Mesendoderm (in vitro differentiated cells): ENCODE measurements at regions not wholly inside any gene's neighbourhood (a gene's known extent, or its start where the extent isn't known, plus 50 kb on each side); places are given as distances from the start of the nearest gene placed in this dataset.

Source experiments
- DNase-seq: peaks from one replicate; pipeline ENCODE4 v3.0.0; 2013
- H2AK5ac ChIP-seq: 2 replicates; pipeline ENCODE4 v1.6.1; 2013; ENCODE audit warnings: low read length, inconsistent platforms
- H2BK120ac ChIP-seq: 2 replicates; pipeline ENCODE4 v1.6.1; 2013; ENCODE audit warnings: low read depth, mild to moderate bottlenecking, low read length, moderate library complexity, mixed read lengths
- H2BK15ac ChIP-seq: replicated peaks from 2 replicates; pipeline ENCODE4 v1.6.1; 2013; ENCODE audit warnings: low read depth, mild to moderate bottlenecking, moderate library complexity
- H2BK5ac ChIP-seq: 2 replicates; pipeline ENCODE4 v1.6.1; 2013; ENCODE audit warnings: low read length, inconsistent platforms
- H3K18ac ChIP-seq: 2 replicates; pipeline ENCODE4 v1.6.1; 2013; ENCODE audit warnings: mild to moderate bottlenecking, low read length, mixed read lengths
- H3K23ac ChIP-seq: one replicate; pipeline ENCODE4 v1.6.1; 2013; ENCODE audit warnings: low read length
- H3K27ac ChIP-seq: 2 replicates; pipeline ENCODE4 v1.5.1; 2013; ENCODE audit warnings: low read depth, mild to moderate bottlenecking, inconsistent platforms, low read length, moderate library complexity
- H3K27me3 ChIP-seq: 2 replicates; pipeline ENCODE4 v1.6.1; 2013; ENCODE audit warnings: low read length, control low read depth, mild to moderate bottlenecking, inconsistent platforms; ENCODE audit not compliant: insufficient read depth, poor library complexity
- H3K36me3 ChIP-seq: 2 replicates; pipeline ENCODE4 v1.6.1; 2013; ENCODE audit warnings: low read length, inconsistent platforms; ENCODE audit not compliant: control insufficient read depth, insufficient read depth
- H3K4ac ChIP-seq: one replicate; pipeline ENCODE4 v1.6.1; 2013; ENCODE audit warnings: low read depth, mild to moderate bottlenecking, low read length, moderate library complexity
- H3K4me1 ChIP-seq: 2 replicates; pipeline ENCODE4 v1.6.1; 2013; ENCODE audit warnings: low read depth, low read length, inconsistent platforms; ENCODE audit not compliant: control insufficient read depth
- H3K4me2 ChIP-seq: 2 replicates; pipeline ENCODE4 v1.6.1; 2013; ENCODE audit warnings: low read length
- H3K4me3 ChIP-seq: 2 replicates; pipeline ENCODE4 v1.5.1; 2013; ENCODE audit warnings: mild to moderate bottlenecking, low read length
- H3K56ac ChIP-seq: one replicate; pipeline ENCODE4 v1.6.1; 2013; ENCODE audit warnings: low read length
- H3K79me1 ChIP-seq: 2 replicates; pipeline ENCODE4 v1.6.1; 2013; ENCODE audit warnings: low read length, inconsistent platforms
- H3K79me2 ChIP-seq: 2 replicates; pipeline ENCODE4 v1.6.1; 2013; ENCODE audit warnings: mild to moderate bottlenecking, low read length; ENCODE audit not compliant: control insufficient read depth, insufficient read depth
- H3K9ac ChIP-seq: 2 replicates; pipeline ENCODE4 v1.6.1; 2013; ENCODE audit warnings: low read length, inconsistent platforms
- H4K5ac ChIP-seq: one replicate; pipeline ENCODE4 v1.6.1; 2013; ENCODE audit warnings: low read length
- H4K8ac ChIP-seq: one replicate; pipeline ENCODE4 v1.6.1; 2013; ENCODE audit warnings: low read depth, mild to moderate bottlenecking, control low read depth, low read length, moderate library complexity
- WGBS: extraction: QIAGEN DNeasy Blood & Tissue Kit; methylation state at CpG from one replicate; pipeline ENCODE4 v1.1.7; 2013; ENCODE audit warnings: low lambda C conversion rate, missing lambda C conversion rate; ENCODE audit not compliant: insufficient coverage; ENCODE audit errors: extremely low coverage; 5-methylcytosine and 5-hydroxymethylcytosine counted together

DNA sequence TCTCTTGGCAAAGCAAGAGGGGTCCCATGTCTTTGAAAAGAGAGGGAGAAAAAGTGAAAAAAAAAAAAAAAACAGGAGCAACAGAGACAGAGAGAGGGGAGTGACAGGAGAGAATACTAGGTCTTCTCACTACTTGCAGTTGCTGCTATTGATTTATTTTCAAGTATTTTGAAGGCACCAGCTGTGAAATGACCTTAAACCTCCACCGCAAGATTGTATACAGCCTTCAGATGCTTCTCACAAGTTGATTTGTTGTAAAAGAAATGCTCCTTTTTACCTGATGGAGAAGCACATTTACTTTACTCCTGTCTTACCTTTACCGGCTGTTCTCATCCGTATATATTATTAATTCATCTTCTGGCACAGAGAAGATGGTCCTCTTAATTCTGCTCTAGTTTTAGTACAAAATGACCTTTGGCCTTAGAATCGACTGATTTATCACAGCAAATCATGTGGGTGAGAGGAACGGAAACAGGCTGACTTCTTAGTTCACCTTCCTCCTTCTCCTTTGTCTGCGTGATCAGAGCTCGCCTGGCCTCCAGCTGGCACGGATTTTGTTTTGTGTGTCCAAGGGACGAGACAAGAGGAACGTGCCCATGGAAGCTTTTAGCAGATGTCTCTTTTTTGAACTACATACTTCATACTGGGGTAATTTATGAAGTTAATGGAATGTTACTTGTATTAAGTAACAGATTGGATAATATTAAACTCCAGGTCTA is 82.4 kb upstream of the PACRGL start:
- Histone ChIP-seq H3K79me2 (no peaks in the 10 kb centered on the region), H3K23ac (no peak overlapping the region), H3K4me1 (no peaks in the 10 kb centered on the region), H3K4me3 (no peak overlapping the region), H2BK15ac (no peak overlapping the region), H2AK5ac (no peak overlapping the region), H3K4ac (no peak overlapping the region), H3K4me2 (no peak overlapping the region), H4K8ac (no peak overlapping the region), H3K27me3 (no peaks in the 10 kb centered on the region), H3K36me3 (no peaks in the 10 kb centered on the region), H3K79me1 (no peaks in the 10 kb centered on the region), H3K56ac (no peak overlapping the region), H4K5ac (no peak overlapping the region), H2BK120ac (no peak overlapping the region), H3K9ac (no peak overlapping the region), H2BK5ac (no peak overlapping the region), H3K18ac (no peak overlapping the region), H3K27ac (no peak overlapping the region)
- no peak for DNase-seq
- no CpG with 5 or more reads among the region's 10 CpGs for WGBS

DNA sequence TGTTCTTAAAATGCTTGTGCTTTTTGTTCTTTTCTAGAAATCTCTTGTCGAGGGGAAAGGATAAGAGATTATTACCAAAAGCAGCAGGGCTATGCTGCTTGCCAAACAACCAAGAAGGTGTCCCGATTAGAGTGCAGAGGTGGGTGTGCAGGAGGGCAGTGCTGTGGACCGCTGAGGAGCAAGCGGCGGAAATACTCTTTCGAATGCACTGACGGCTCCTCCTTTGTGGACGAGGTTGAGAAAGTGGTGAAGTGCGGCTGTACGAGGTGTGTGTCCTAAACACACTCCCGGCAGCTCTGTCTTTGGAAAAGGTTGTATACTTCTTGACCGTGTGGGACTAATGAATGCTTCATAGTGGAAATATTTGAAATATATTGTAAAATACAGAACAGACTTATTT is 81.5 kb upstream of the PACRGL start:
- H3K4me2 ChIP-seq: no peak overlapping the region
- H2AK5ac ChIP-seq: no peak overlapping the region
- no peak overlapping the region for H2BK5ac ChIP-seq
- no peak overlapping the region for H3K9ac ChIP-seq
- H2BK15ac ChIP-seq: no peak overlapping the region
- WGBS: no CpG with 5 or more reads among the region's 12 CpGs
- no peak overlapping the region for H3K4ac ChIP-seq
- H4K8ac ChIP-seq: no peak overlapping the region
- no peak overlapping the region for H3K27ac ChIP-seq
- no peaks in the 10 kb centered on the region for H3K4me1 ChIP-seq
- no peak overlapping the region for H3K4me3 ChIP-seq
- H2BK120ac ChIP-seq: no peak overlapping the region
- no peak overlapping the region for H3K56ac ChIP-seq
- no peaks in the 10 kb centered on the region for H3K36me3 ChIP-seq
- no peak overlapping the region for H4K5ac ChIP-seq
- no peak overlapping the region for H3K23ac ChIP-seq
- H3K79me2 ChIP-seq: no peaks in the 10 kb centered on the region
- H3K79me1 ChIP-seq: no peaks in the 10 kb centered on the region
- no peak overlapping the region for H3K18ac ChIP-seq
- no peak for DNase-seq
- no peaks in the 10 kb centered on the region for H3K27me3 ChIP-seq

DNA sequence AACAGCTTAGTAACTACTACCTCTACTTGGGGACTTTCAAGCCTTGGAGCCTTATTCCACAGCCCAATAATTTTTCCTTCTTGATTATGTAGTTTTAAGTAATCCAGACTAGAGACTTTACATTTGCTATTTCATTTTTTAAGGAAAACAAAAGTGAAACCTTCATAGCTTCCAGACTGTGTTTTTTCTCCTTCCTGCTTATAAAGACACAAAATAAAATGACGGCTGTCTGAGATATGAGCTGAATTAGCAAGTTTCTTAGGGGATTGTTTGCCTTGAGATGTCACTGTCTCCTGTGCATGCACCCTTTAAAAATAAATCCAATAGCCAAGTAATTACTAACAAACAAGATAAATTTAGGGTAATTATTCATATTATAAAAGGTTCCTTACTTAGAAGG is 78.8 kb upstream of the PACRGL start:
- no peak overlapping the region for H2AK5ac ChIP-seq
- H3K4me1 ChIP-seq: no peaks in the 10 kb centered on the region

DNA sequence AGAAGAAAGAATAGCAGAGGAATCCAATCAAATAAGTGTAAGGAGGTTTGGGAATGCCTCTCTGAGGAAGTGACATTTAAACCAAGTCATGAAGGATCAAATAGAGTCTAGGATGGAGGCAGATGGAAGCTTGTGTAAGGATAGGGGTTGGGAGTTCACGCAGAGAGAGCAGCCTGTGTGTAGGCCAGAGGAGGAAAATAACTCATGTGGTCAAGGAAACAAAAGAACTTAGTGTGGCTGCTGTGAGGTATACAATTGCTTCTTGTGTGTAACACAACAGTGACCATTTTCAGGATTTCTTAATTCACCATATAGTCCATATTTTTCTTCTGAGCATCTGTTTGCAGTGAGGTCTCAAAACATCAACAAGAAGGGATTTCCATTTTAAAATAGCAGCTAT is 77.6 kb upstream of the PACRGL start:
- H3K79me1 ChIP-seq: no peaks in the 10 kb centered on the region
- no peak overlapping the region for H3K23ac ChIP-seq
- H2BK120ac ChIP-seq: no peak overlapping the region
- no peak overlapping the region for H3K4ac ChIP-seq
- no peak overlapping the region for H3K4me2 ChIP-seq
- no peak overlapping the region for H3K4me3 ChIP-seq
- H4K8ac ChIP-seq: no peak overlapping the region
- H4K5ac ChIP-seq: no peak overlapping the region
- H3K27ac ChIP-seq: no peak overlapping the region
- H3K36me3 ChIP-seq: no peaks in the 10 kb centered on the region
- DNase-seq: no peak
- no peak overlapping the region for H3K56ac ChIP-seq
- no peak overlapping the region for H2BK15ac ChIP-seq
- no peaks in the 10 kb centered on the region for H3K4me1 ChIP-seq
- no peak overlapping the region for H3K18ac ChIP-seq
- H2BK5ac ChIP-seq: no peak overlapping the region
- H2AK5ac ChIP-seq: no peak overlapping the region
- no peaks in the 10 kb centered on the region for H3K79me2 ChIP-seq
- WGBS: no CpG with 5 or more reads among the region's 1 CpG
- H3K9ac ChIP-seq: no peak overlapping the region
- H3K27me3 ChIP-seq: no peaks in the 10 kb centered on the region

More for the DNA sequence above, 78.8 kb upstream of the PACRGL start:
- WGBS: no CpG with 5 or more reads among the region's 1 CpG
- H4K8ac ChIP-seq: no peak overlapping the region
- no peak overlapping the region for H3K18ac ChIP-seq
- DNase-seq: no peak
- no peak overlapping the region for H2BK120ac ChIP-seq
- no peak overlapping the region for H2BK15ac ChIP-seq
- no peaks in the 10 kb centered on the region for H3K36me3 ChIP-seq
- no peak overlapping the region for H3K4me2 ChIP-seq
- H3K79me2 ChIP-seq: no peaks in the 10 kb centered on the region
- no peak overlapping the region for H3K27ac ChIP-seq
- no peak overlapping the region for H3K4ac ChIP-seq
- H3K27me3 ChIP-seq: no peaks in the 10 kb centered on the region
- no peak overlapping the region for H3K4me3 ChIP-seq
- H3K9ac ChIP-seq: no peak overlapping the region
- H3K56ac ChIP-seq: no peak overlapping the region
- no peak overlapping the region for H2BK5ac ChIP-seq
- no peaks in the 10 kb centered on the region for H3K79me1 ChIP-seq
- H3K23ac ChIP-seq: no peak overlapping the region
- no peak overlapping the region for H4K5ac ChIP-seq

DNA sequence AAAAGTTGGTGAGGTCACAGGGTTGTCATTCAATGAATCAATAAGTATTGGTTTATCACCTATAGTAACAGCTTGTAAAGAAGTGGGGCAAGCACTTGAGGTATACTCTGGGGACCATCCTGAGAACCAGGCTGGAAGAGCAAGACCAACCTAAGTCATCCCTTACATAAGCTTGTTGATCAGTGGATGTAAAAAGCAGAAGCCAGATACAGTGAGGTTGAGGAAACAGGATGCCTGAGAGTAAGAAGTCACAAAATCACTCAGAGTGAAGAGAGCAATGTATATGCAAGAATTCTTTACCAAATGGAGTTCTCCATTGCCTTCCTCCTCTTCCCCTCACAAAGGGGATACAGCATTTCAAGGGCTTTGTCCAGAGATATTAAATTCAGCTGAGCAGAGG is 76.3 kb upstream of the PACRGL start:
- Histone ChIP-seq H3K4ac (no peak overlapping the region), H3K79me1 (no peaks in the 10 kb centered on the region), H2BK120ac (no peak overlapping the region), H3K23ac (no peak overlapping the region), H3K27ac (no peak overlapping the region), H3K36me3 (no peaks in the 10 kb centered on the region), H3K9ac (no peak overlapping the region), H3K4me2 (no peak overlapping the region), H3K79me2 (no peaks in the 10 kb centered on the region), H2BK15ac (no peak overlapping the region), H3K27me3 (no peaks in the 10 kb centered on the region), H3K4me3 (no peak overlapping the region), H3K56ac (no peak overlapping the region), H3K18ac (no peak overlapping the region), H4K8ac (no peak overlapping the region), H4K5ac (no peak overlapping the region), H3K4me1 (no peaks in the 10 kb centered on the region), H2AK5ac (no peak overlapping the region), H2BK5ac (no peak overlapping the region)
- DNase-seq: no peak

DNA sequence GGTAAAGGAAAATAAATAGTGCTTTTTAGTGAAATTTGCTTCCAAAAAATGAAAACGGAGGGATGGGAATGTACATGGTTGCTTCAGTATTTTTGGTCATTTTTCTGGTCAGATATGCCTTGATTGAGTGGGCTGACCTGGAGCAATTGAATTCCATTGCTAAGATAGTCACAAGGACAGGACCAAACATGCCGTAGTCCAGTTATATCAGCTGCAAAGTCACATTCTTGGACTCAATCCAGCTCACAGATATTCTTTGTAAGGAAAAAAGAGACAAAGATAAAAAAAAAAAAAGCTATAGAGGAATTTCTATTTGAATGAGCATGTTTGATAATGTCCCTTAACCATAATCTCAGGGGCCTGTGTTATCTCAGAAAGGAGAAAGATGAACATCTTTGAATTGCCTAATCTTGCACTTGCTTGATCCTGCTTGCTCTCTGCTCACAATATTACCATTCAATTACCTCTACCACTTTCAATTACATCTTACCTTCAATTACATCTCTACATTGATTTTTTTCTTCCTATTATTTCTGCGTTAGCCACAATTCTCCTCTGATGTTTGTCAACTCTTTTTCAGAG is 75.4 kb upstream of the PACRGL start:
- Histone ChIP-seq H3K9ac (no peak overlapping the region), H3K18ac (no peak overlapping the region), H2BK120ac (no peak overlapping the region), H3K4me2 (no peak overlapping the region), H2BK15ac (no peak overlapping the region), H4K5ac (no peak overlapping the region), H3K23ac (no peak overlapping the region), H3K27ac (no peak overlapping the region), H3K36me3 (no peaks in the 10 kb centered on the region), H3K56ac (no peak overlapping the region), H3K27me3 (no peaks in the 10 kb centered on the region), H2BK5ac (no peak overlapping the region), H3K4me3 (no peak overlapping the region), H3K4ac (no peak overlapping the region), H3K79me1 (no peaks in the 10 kb centered on the region), H3K4me1 (no peaks in the 10 kb centered on the region), H3K79me2 (no peaks in the 10 kb centered on the region), H4K8ac (no peak overlapping the region), H2AK5ac (no peak overlapping the region)
- 100% methylated on average over 1 of the region's 3 CpGs for WGBS
- DNase-seq: no peak
